ENCODE measurements at regions not wholly inside any gene's neighbourhood (a gene's known extent, or its start where the extent isn't known, plus 50 kb on each side); places are given as distances from the start of the nearest gene placed in this dataset.
A peak's percentile ranks its signal among the peaks of the same experiment; 100 is the strongest.

DNA sequence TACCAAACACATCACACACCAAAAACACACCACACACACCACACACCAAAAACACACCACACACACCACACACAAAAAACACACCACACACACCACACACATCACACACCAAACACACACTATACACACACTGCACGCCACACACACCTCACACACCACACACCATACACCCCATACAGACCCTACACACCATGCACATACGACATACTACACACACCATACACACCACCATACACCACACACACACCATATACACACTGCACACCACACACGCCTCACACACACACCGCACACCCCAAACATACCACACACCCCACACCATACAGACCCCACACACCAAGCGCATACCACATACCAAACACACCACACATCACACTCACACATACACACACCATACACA is 226.9 kb upstream of the PKN2 start:
- H3K27me3 ChIP-seq (ENCODE audit: insufficient read depth, poor library complexity, severe bottlenecking) = peaks cover 20% of the 10 kb centered on the region
- no peak for DNase-seq (ENCODE audit: low spot score)
- TF ChIP-seq, protein P1, sequence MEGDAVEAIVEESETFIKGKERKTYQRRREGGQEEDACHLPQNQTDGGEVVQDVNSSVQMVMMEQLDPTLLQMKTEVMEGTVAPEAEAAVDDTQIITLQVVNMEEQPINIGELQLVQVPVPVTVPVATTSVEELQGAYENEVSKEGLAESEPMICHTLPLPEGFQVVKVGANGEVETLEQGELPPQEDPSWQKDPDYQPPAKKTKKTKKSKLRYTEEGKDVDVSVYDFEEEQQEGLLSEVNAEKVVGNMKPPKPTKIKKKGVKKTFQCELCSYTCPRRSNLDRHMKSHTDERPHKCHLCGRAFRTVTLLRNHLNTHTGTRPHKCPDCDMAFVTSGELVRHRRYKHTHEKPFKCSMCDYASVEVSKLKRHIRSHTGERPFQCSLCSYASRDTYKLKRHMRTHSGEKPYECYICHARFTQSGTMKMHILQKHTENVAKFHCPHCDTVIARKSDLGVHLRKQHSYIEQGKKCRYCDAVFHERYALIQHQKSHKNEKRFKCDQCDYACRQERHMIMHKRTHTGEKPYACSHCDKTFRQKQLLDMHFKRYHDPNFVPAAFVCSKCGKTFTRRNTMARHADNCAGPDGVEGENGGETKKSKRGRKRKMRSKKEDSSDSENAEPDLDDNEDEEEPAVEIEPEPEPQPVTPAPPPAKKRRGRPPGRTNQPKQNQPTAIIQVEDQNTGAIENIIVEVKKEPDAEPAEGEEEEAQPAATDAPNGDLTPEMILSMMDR (IDR thresholded peaks at IDR 0.05; ENCODE audit: poor library complexity, severe bottlenecking) = no peak

DNA sequence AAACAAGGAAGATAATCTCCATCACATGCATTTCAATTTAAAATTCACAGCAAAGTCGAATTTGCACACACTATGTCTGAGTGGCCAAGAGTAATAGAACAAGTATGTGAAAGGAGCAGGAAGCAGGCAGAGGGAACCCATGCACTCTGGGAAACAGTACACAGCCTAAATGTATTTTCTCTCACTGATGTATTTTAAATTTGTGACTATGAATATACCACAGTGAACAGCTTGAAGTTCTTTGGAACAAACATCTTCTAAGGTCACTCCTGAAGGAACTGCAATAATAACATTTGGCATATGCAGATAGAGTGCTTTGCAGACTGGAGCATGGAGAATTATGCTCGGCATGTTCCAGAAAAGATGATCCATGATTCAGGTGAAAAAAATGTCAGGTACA is 223.1 kb upstream of the PKN2 start:
- TF ChIP-seq, protein P1 (IDR thresholded peaks at IDR 0.05; ENCODE audit: poor library complexity, severe bottlenecking) = no peak
- Histone ChIP-seq H3K4me1 (ENCODE audit: insufficient read depth, poor library complexity, severe bottlenecking) (no peaks in the 10 kb centered on the region), H3K4me3 (ENCODE audit: severe bottlenecking) (no peak overlapping the region), H3K27ac (ENCODE audit: poor library complexity, severe bottlenecking) (no peak overlapping the region), H3K27me3 (ENCODE audit: insufficient read depth, poor library complexity, severe bottlenecking) (peaks cover 30% of the 10 kb centered on the region), H3K9me3 (ENCODE audit: severe bottlenecking) (no peaks in the 10 kb centered on the region), H3K36me3 (ENCODE audit: low read depth) (no peaks in the 10 kb centered on the region)
- ATAC-seq (ENCODE audit: low read depth) (no peak), DNase-seq (ENCODE audit: low spot score) (no peak)

More for the DNA sequence above, 226.9 kb upstream of the PKN2 start:
- no peaks in the 10 kb centered on the region for H3K4me1 ChIP-seq (ENCODE audit: insufficient read depth, poor library complexity, severe bottlenecking)
- no peak for ATAC-seq (ENCODE audit: low read depth)
- no peaks in the 10 kb centered on the region for H3K9me3 ChIP-seq (ENCODE audit: severe bottlenecking)
- H3K36me3 ChIP-seq (ENCODE audit: low read depth) = no peaks in the 10 kb centered on the region
- H3K4me3 ChIP-seq (ENCODE audit: severe bottlenecking) = no peak overlapping the region
- no peak overlapping the region for H3K27ac ChIP-seq (ENCODE audit: poor library complexity, severe bottlenecking)

DNA sequence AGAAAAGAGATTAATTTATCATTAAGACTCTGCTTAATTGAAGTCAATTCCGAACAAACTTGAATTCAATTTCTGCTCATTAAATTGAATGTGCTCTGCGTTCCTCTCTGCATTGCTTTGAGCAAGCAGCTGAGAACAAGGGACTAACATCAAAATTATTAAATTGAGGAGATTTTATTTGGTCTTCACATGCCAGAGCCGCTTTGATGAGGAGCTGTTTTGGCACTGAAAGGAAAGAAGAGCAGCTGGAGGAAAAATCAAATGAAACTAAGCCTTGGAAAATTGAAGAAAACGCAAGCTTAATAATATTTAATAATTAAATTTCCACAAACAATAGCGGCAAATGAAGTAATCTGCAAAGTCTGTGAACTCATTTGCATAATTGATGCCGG is 222.0 kb upstream of the PKN2 start:
- peaks cover 31% of the 10 kb centered on the region for H3K27me3 ChIP-seq (ENCODE audit: insufficient read depth, poor library complexity, severe bottlenecking)
- H3K4me3 ChIP-seq (ENCODE audit: severe bottlenecking) = no peak overlapping the region
- no peaks in the 10 kb centered on the region for H3K36me3 ChIP-seq (ENCODE audit: low read depth)
- TF ChIP-seq, protein P1 (IDR thresholded peaks at IDR 0.05; ENCODE audit: poor library complexity, severe bottlenecking) = no peak
- DNase-seq (ENCODE audit: low spot score) = no peak
- no peak for ATAC-seq (ENCODE audit: low read depth)
- H3K9me3 ChIP-seq (ENCODE audit: severe bottlenecking) = no peaks in the 10 kb centered on the region
- H3K27ac ChIP-seq (ENCODE audit: poor library complexity, severe bottlenecking) = no peak overlapping the region
- no peaks in the 10 kb centered on the region for H3K4me1 ChIP-seq (ENCODE audit: insufficient read depth, poor library complexity, severe bottlenecking)

DNA sequence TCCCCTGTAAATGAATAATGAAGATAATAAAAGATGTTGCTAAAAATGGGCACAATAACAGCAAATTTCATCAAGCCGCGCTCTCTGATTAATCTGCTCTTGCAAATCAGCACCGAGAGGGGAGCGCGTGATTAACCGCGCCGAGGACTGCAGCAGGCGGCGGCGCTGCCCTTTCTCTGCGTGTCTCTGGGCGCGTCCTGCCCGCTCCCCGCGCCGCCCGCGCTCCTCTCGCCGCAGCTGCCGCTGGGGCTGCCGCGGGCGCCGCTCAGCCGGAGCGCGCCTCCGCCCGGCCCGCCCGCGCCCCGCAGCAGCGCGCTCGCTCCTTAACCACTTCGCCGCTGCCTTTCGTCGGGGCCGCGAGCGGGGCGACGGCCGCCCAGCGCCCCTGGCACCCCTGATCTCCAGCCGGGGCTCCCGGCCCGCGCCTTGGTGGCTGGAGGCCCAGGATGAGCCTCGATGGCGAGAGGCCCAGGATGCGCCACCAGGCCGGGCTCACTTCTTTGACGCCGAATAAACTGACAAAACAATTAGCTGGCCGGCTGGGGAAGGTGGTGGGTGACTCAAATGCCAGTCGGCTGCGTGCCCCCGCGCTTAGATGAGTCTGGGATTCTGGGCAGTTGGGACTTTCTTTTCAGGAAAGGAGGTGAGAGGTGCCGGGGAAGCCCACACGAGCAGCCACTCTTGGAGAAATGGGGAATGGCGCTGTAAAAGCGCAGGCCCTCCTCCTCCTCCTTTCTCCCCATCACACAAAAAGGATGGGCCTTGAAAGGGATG is 221.4 kb upstream of the PKN2 start:
- H3K4me3 ChIP-seq (ENCODE audit: severe bottlenecking) = peak overlapping the region; percentile 9
- DNase-seq (ENCODE audit: low spot score) (no peak), ATAC-seq (ENCODE audit: low read depth) (peak; percentile 55)
- no peaks in the 10 kb centered on the region for H3K9me3 ChIP-seq (ENCODE audit: severe bottlenecking)
- H3K36me3 ChIP-seq (ENCODE audit: low read depth) = no peaks in the 10 kb centered on the region
- TF ChIP-seq, protein P1 (IDR thresholded peaks at IDR 0.05; ENCODE audit: poor library complexity, severe bottlenecking) = no peak
- H3K27ac ChIP-seq (ENCODE audit: poor library complexity, severe bottlenecking) = no peak overlapping the region
- peaks cover 31% of the 10 kb centered on the region for H3K27me3 ChIP-seq (ENCODE audit: insufficient read depth, poor library complexity, severe bottlenecking)
- H3K4me1 ChIP-seq (ENCODE audit: insufficient read depth, poor library complexity, severe bottlenecking) = no peaks in the 10 kb centered on the region

DNA sequence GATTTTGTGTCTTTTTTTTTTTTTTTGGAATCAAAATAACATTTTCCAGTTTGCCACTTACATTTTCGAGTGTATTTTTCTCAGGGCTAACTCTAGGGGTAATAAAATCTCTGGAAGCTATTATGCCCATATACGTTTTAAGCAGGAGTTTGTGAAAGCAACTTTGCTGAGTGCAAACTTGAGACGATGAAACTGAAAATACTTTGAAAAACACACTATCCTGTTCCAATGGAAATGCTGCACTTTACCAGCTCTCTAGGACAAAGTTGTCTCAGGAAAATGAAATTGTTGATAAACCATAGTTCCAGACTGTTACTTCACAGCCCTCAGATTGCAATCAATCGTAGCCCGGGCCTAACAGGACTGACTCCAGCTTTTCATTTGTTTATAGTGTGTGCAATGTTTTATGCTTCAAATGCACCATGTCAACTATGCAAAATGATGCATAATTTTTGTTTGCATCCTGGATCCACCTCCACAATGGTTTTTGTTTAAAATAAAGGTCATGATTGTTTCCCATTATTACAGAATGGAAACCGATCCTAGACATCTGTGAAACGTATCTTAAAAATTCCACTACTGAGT is 220.6 kb upstream of the PKN2 start:
- no peak overlapping the region for H3K27ac ChIP-seq (ENCODE audit: poor library complexity, severe bottlenecking)
- ATAC-seq (ENCODE audit: low read depth) (no peak), DNase-seq (ENCODE audit: low spot score) (no peak)
- TF ChIP-seq, protein P1 (IDR thresholded peaks at IDR 0.05; ENCODE audit: poor library complexity, severe bottlenecking) = no peak
- H3K4me3 ChIP-seq (ENCODE audit: severe bottlenecking) = no peak overlapping the region
- no peaks in the 10 kb centered on the region for H3K4me1 ChIP-seq (ENCODE audit: insufficient read depth, poor library complexity, severe bottlenecking)
- H3K9me3 ChIP-seq (ENCODE audit: severe bottlenecking) = no peaks in the 10 kb centered on the region
- H3K27me3 ChIP-seq (ENCODE audit: insufficient read depth, poor library complexity, severe bottlenecking) = peaks cover 31% of the 10 kb centered on the region
- H3K36me3 ChIP-seq (ENCODE audit: low read depth) = no peaks in the 10 kb centered on the region

Measured in RWPE2 (cell line).